ENCODE measurements at regions not wholly inside any gene's neighbourhood (a gene's known extent, or its start where the extent isn't known, plus 50 kb on each side); places are given as distances from the start of the nearest gene placed in this dataset.

DNA sequence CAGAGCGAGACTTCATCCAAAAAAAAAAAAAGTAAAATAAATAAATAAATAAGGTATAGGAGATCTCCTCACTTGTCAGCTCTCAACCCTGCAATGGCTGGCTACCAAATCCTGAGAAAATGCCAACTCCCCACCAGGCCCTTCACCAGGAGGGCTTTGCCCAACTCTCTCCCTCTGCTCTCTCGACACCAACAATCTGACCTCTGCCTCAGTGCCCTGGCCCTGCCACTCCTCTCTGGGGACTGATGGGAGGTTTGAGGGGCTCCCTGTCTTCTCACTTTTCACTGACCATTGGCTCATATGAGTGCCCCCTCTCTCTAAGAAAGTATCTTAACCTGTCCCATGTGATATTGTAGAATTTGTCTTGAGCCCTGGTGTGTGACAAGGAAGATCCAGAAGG, 52.6 kb upstream of the SH3PXD2B start:
- TF ChIP-seq, protein P1, sequence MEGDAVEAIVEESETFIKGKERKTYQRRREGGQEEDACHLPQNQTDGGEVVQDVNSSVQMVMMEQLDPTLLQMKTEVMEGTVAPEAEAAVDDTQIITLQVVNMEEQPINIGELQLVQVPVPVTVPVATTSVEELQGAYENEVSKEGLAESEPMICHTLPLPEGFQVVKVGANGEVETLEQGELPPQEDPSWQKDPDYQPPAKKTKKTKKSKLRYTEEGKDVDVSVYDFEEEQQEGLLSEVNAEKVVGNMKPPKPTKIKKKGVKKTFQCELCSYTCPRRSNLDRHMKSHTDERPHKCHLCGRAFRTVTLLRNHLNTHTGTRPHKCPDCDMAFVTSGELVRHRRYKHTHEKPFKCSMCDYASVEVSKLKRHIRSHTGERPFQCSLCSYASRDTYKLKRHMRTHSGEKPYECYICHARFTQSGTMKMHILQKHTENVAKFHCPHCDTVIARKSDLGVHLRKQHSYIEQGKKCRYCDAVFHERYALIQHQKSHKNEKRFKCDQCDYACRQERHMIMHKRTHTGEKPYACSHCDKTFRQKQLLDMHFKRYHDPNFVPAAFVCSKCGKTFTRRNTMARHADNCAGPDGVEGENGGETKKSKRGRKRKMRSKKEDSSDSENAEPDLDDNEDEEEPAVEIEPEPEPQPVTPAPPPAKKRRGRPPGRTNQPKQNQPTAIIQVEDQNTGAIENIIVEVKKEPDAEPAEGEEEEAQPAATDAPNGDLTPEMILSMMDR (IDR thresholded peaks at IDR 0.05) = no peak
- TF ChIP-seq POLR2A (IDR thresholded peaks at IDR 0.05) = no peak

Data from lower leg skin (tissue), 3 donors.